PC-3 (cell line): ENCODE measurements at regions not wholly inside any gene's neighbourhood (a gene's known extent, or its start where the extent isn't known, plus 50 kb on each side); places are given as distances from the start of the nearest gene placed in this dataset.

Experiments used
- ATAC-seq: fragments of 200-7000 bp; cut with Tn5 transposase; 2 replicates; pipeline ENCODE4 v1.9.1; 2020; ENCODE audit warnings: mild to moderate bottlenecking, moderate library complexity
- BruUV-seq: library from RNA; stranded (reverse); fragments of 400-500 nt; replicated peaks from 2 replicates; lab custom pipeline; 2021; lab: Mats Ljungman, UMichigan
- CTCF ChIA-PET: fragments of 300-600 bp; sonication (Branson Sonifier 250); formaldehyde crosslinking; loops from one replicate; lab custom pipeline; 2022; ENCODE audit warnings: antibody characterized with exemption; lab: Charles Lee
- POLR2A ChIA-PET: fragments of 300-600 bp; sonication (Branson Sonifier 250); formaldehyde crosslinking; loops from one replicate; lab custom pipeline; 2022; ENCODE audit warnings: antibody characterized with exemption; ENCODE audit not compliant: unreplicated experiment; lab: Charles Lee
- DNase-seq: peaks from one replicate; pipeline ENCODE4 v3.0.0-alpha.2; 2015
- H2AFZ ChIP-seq: fragments of 300-600 bp; sonication (generic); 2 replicates; pipeline ENCODE4 v1.6.0; 2016; ENCODE audit warnings: antibody characterized with exemption, low read length
- H3F3A ChIP-seq: fragments of 300-600 bp; sonication (generic); one replicate; pipeline ENCODE4 v1.6.0; 2017; ENCODE audit warnings: antibody characterized with exemption, low read length, control low read depth, mild to moderate bottlenecking; ENCODE audit not compliant: unreplicated experiment
- H3K27ac ChIP-seq: fragments of 300-600 bp; sonication (generic); 2 replicates; pipeline ENCODE4 v1.5.1; 2016; ENCODE audit warnings: mild to moderate bottlenecking, low read length
- H3K27me3 ChIP-seq: fragments of 300-600 bp; sonication (generic); 2 replicates; pipeline ENCODE4 v1.6.1; 2016; ENCODE audit warnings: low read length, mixed read lengths
- H3K36me3 ChIP-seq: fragments of 300-600 bp; sonication (generic); 2 replicates; pipeline ENCODE4 v1.6.1; 2016; ENCODE audit warnings: low read depth, mixed run types, low read length, mixed read lengths
- H3K4me1 ChIP-seq: fragments of 300-600 bp; sonication (generic); 2 replicates; pipeline ENCODE4 v1.5.1; 2016; ENCODE audit warnings: low read length; ENCODE audit not compliant: insufficient read depth
- H3K4me2 ChIP-seq: fragments of 300-600 bp; sonication (generic); 2 replicates; pipeline ENCODE4 v1.6.0; 2016; ENCODE audit warnings: low read length
- H3K4me3 ChIP-seq: fragments of 300-600 bp; sonication (generic); 2 replicates; pipeline ENCODE4 v1.5.1; 2016; ENCODE audit warnings: mild to moderate bottlenecking, low read length, mixed read lengths
- H3K79me2 ChIP-seq: fragments of 300-600 bp; sonication (generic); 2 replicates; pipeline ENCODE4 v1.6.1; 2017; ENCODE audit warnings: low read length, mixed read lengths
- H3K9ac ChIP-seq: fragments of 300-600 bp; sonication (generic); 2 replicates; pipeline ENCODE4 v1.6.0; 2016; ENCODE audit warnings: mild to moderate bottlenecking, low read length
- H3K9me2 ChIP-seq: fragments of 300-600 bp; sonication (generic); replicated peaks from 2 replicates; pipeline ENCODE4 v1.6.1; 2016; ENCODE audit warnings: mixed run types, low read length, mixed read lengths
- H3K9me3 ChIP-seq: fragments of 300-600 bp; sonication (generic); 2 replicates; pipeline ENCODE4 v1.6.1; 2016; ENCODE audit warnings: low read length, mixed read lengths
- H4K20me1 ChIP-seq: fragments of 300-600 bp; sonication (generic); 2 replicates; pipeline ENCODE4 v1.6.1; 2016; ENCODE audit warnings: low read length, mixed read lengths
- CTCF ChIP-seq: fragments of 300-600 bp; sonication (generic); conservative IDR thresholded peaks from 2 replicates; pipeline ENCODE4 v1.5.1; 2017; ENCODE audit warnings: antibody characterized with exemption, low read depth, mild to moderate bottlenecking, low read length
- EZH2 ChIP-seq: fragments of 300-600 bp; sonication (generic); IDR thresholded peaks from one replicate; pipeline ENCODE4 v1.6.1; 2017; ENCODE audit warnings: antibody characterized with exemption, mild to moderate bottlenecking, low read length; ENCODE audit not compliant: unreplicated experiment
- EZH2phosphoT487 ChIP-seq: fragments of 300-600 bp; sonication (generic); IDR thresholded peaks from 2 replicates; pipeline ENCODE4 v1.6.1; 2018; ENCODE audit warnings: mild to moderate bottlenecking, antibody characterized with exemption, low read length, borderline replicate concordance
- intact Hi-C: fragments of 100-400 bp; cut with micrococcal nuclease; formaldehyde crosslinking; loops from 2 replicates; pipeline ENCODE4 v1.9.0; 2023

GRCh38 chr1:10852998-10853520, 56.6 kb upstream of the CASZ1 start:
- Histone ChIP-seq H2AFZ (no peak overlapping the region), H3K27me3 (no peaks in the 10 kb centered on the region), H3K27ac (no peak overlapping the region), H3K9me2 (no peaks in the 10 kb centered on the region), H3K9me3 (no peaks in the 10 kb centered on the region), H3K4me3 (no peak overlapping the region), H3K4me1 (no peaks in the 10 kb centered on the region), H3K9ac (no peak overlapping the region), H3K4me2 (no peak overlapping the region), H4K20me1 (no peaks in the 10 kb centered on the region), H3F3A (no peaks in the 10 kb centered on the region), H3K36me3 (no peaks in the 10 kb centered on the region), H3K79me2 (no peaks in the 10 kb centered on the region)
- POLR2A ChIA-PET: no interaction called here
- intact Hi-C loops: no loop called here
- ATAC-seq (no peak), DNase-seq (no peak)
- CTCF ChIA-PET: no interaction called here
- TF ChIP-seq CTCF (no peak), EZH2 (no peak), EZH2phosphoT487 (no peak)
- no TSS peak for BruUV-seq

GRCh38 chr1:10853701-10854100, 57.3 kb upstream of the CASZ1 start:
- DNase-seq (no peak), ATAC-seq (no peak)
- H3K27me3 ChIP-seq: no peaks in the 10 kb centered on the region
- POLR2A ChIA-PET: no interaction called here
- H3K9ac ChIP-seq: no peak overlapping the region
- H3K4me3 ChIP-seq: no peak overlapping the region
- H3K27ac ChIP-seq: no peak overlapping the region
- H3K9me2 ChIP-seq: no peaks in the 10 kb centered on the region
- no peak overlapping the region for H2AFZ ChIP-seq
- intact Hi-C loops: no loop called here
- TF ChIP-seq EZH2phosphoT487 (no peak), CTCF (no peak), EZH2 (no peak)
- no peaks in the 10 kb centered on the region for H3F3A ChIP-seq
- H3K4me2 ChIP-seq: no peak overlapping the region
- no TSS peak for BruUV-seq
- H3K9me3 ChIP-seq: no peaks in the 10 kb centered on the region
- H3K36me3 ChIP-seq: no peaks in the 10 kb centered on the region
- H3K79me2 ChIP-seq: no peaks in the 10 kb centered on the region
- CTCF ChIA-PET: no interaction called here
- H4K20me1 ChIP-seq: no peaks in the 10 kb centered on the region
- H3K4me1 ChIP-seq: no peaks in the 10 kb centered on the region

GRCh38 chr1:10854856-10855459, 58.5 kb upstream of the CASZ1 start:
- H3K27me3 ChIP-seq: no peaks in the 10 kb centered on the region
- TF ChIP-seq EZH2phosphoT487: no peak
- no peak for TF ChIP-seq CTCF
- no peak for TF ChIP-seq EZH2
- H3K9ac ChIP-seq: no peak overlapping the region
- ChIA-PET POLR2A (no interaction called here), CTCF (no interaction called here)
- no TSS peak for BruUV-seq
- no peaks in the 10 kb centered on the region for H3K4me1 ChIP-seq
- H3K79me2 ChIP-seq: no peaks in the 10 kb centered on the region
- no peaks in the 10 kb centered on the region for H3F3A ChIP-seq
- H3K9me2 ChIP-seq: no peaks in the 10 kb centered on the region
- H3K4me2 ChIP-seq: no peak overlapping the region
- ATAC-seq (no peak), DNase-seq (no peak)
- H3K4me3 ChIP-seq: no peak overlapping the region
- no peaks in the 10 kb centered on the region for H3K9me3 ChIP-seq
- H2AFZ ChIP-seq: no peak overlapping the region
- H3K36me3 ChIP-seq: no peaks in the 10 kb centered on the region
- H3K27ac ChIP-seq: no peak overlapping the region
- intact Hi-C loops: no loop called here
- H4K20me1 ChIP-seq: no peaks in the 10 kb centered on the region
